Erythroblast (primary cell): ENCODE measurements at regions not wholly inside any gene's neighbourhood (a gene's known extent, or its start where the extent isn't known, plus 50 kb on each side); places are given as distances from the start of the nearest gene placed in this dataset.

ENCODE experiments used
- GATA1 ChIP-seq: IDR thresholded peaks from 2 replicates; pipeline ENCODE4 v1.6.1; 2011; ENCODE audit warnings: low read depth, mild to moderate bottlenecking, control low read depth, low read length, moderate library complexity
- POLR2A ChIP-seq: IDR thresholded peaks from 2 replicates; pipeline ENCODE4 v1.6.1; 2011; ENCODE audit warnings: mild to moderate bottlenecking, low read length

DNA sequence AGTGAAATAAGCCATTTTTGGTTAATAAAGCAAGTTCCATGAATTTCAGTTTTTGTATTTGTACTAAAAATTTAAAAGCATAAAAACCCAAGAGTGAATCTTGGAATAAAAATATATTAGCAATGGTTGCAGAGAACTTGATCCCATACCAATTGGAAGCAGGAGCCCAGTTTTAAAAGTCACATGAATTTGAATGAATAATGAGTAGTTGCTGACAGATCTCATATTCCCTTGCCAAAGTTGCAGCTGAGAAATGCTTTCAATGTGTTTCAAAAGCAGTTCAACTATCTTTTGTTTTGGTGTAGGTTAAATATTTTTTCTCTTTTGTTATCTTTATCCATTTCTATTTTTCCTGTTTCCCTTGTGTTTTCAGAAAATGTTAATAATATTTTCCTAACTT, 818.6 kb downstream of the CDH18 start:
- TF ChIP-seq POLR2A (no peak), GATA1 (no peak)
